ENCODE measurements at regions not wholly inside any gene's neighbourhood (a gene's known extent, or its start where the extent isn't known, plus 50 kb on each side); places are given as distances from the start of the nearest gene placed in this dataset.

DNA sequence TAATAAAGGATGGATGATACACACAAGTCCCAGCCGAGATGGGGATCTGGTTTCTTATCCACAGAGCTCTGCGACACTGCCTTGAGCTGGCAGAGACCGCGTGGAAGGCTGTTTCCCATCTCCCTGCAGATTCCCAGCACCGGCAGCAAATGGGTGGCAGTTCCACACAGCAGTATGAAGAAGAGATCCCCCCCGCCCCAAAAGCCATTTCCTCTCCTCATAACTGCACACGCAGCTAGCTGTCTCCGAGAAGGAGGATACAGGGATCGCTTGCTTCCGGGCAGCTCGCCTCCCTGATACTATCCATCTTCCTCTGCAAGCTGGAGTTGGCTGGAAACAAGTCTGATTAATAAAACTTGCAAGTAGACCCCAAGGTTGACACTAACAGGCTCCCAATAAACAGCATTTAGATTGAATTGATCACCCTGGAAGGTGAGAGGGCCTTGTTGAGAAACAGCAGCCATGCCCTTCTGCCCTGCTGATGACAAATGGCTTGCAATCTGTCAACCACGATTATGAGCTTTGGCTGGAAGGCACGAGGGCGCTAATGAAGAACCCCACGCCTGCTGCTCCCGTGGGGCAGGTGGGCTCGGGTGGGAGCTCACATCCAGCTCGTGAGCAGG is 642.3 kb downstream of the AJAP1 start:
- H3K9me3 ChIP-seq (ENCODE audit: low read depth, low read length): no peaks in the 10 kb centered on the region
- H3K27ac ChIP-seq (ENCODE audit: low read depth, low read length): no peak overlapping the region
- H3K4me1 ChIP-seq (ENCODE audit: insufficient read depth, low read length): no peaks in the 10 kb centered on the region
- no peak overlapping the region for H2AFZ ChIP-seq (ENCODE audit: low read length)
- H3K27me3 ChIP-seq (ENCODE audit: insufficient read depth, low read length): no peaks in the 10 kb centered on the region
- H4K20me1 ChIP-seq (ENCODE audit: insufficient read depth, low read length): no peaks in the 10 kb centered on the region
- no peaks in the 10 kb centered on the region for H3K79me2 ChIP-seq (ENCODE audit: insufficient read depth, low read length)
- TF ChIP-seq, protein P1, sequence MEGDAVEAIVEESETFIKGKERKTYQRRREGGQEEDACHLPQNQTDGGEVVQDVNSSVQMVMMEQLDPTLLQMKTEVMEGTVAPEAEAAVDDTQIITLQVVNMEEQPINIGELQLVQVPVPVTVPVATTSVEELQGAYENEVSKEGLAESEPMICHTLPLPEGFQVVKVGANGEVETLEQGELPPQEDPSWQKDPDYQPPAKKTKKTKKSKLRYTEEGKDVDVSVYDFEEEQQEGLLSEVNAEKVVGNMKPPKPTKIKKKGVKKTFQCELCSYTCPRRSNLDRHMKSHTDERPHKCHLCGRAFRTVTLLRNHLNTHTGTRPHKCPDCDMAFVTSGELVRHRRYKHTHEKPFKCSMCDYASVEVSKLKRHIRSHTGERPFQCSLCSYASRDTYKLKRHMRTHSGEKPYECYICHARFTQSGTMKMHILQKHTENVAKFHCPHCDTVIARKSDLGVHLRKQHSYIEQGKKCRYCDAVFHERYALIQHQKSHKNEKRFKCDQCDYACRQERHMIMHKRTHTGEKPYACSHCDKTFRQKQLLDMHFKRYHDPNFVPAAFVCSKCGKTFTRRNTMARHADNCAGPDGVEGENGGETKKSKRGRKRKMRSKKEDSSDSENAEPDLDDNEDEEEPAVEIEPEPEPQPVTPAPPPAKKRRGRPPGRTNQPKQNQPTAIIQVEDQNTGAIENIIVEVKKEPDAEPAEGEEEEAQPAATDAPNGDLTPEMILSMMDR (IDR thresholded peaks at IDR 0.05; ENCODE audit: extremely low read depth, low read depth, low read length): no peak
- H3K36me3 ChIP-seq (ENCODE audit: insufficient read depth, low read length): no peaks in the 10 kb centered on the region
- no peak overlapping the region for H3K4me2 ChIP-seq (ENCODE audit: insufficient read depth, low read length)
- no peak for DNase-seq (ENCODE audit: insufficient read length, low spot score, missing footprints)
- no peak overlapping the region for H3K4me3 ChIP-seq (ENCODE audit: insufficient read depth, low read length)

DNA sequence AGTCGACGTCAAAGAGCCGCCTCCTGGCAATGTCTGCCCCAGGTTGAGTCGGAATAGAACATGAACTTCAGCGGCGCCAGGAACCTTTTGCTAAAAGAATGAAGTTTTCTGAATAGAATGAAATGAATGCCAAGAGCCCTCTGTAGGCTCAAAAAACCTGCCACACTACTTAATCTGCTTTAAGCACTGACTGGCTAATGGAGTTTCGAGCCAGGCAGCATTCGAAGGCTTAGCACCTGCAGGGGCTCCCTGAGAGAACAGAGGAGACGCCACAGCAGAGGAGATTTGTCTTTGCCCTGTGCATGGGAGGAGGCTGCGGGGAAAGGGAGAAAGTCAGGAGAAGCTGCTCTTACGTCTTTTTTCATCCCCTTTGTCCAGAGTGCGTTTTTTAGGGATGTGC is 641.7 kb downstream of the AJAP1 start:
- Histone ChIP-seq H3K79me2 (ENCODE audit: insufficient read depth, low read length) (no peaks in the 10 kb centered on the region), H4K20me1 (ENCODE audit: insufficient read depth, low read length) (no peaks in the 10 kb centered on the region), H3K36me3 (ENCODE audit: insufficient read depth, low read length) (no peaks in the 10 kb centered on the region), H3K27me3 (ENCODE audit: insufficient read depth, low read length) (no peaks in the 10 kb centered on the region), H3K4me3 (ENCODE audit: insufficient read depth, low read length) (no peak overlapping the region), H3K4me2 (ENCODE audit: insufficient read depth, low read length) (no peak overlapping the region), H3K27ac (ENCODE audit: low read depth, low read length) (no peak overlapping the region), H2AFZ (ENCODE audit: low read length) (no peak overlapping the region), H3K4me1 (ENCODE audit: insufficient read depth, low read length) (no peaks in the 10 kb centered on the region), H3K9me3 (ENCODE audit: low read depth, low read length) (no peaks in the 10 kb centered on the region)
- TF ChIP-seq, protein P1 (IDR thresholded peaks at IDR 0.05; ENCODE audit: extremely low read depth, low read depth, low read length): no peak
- DNase-seq (ENCODE audit: insufficient read length, low spot score, missing footprints): no peak

DNA sequence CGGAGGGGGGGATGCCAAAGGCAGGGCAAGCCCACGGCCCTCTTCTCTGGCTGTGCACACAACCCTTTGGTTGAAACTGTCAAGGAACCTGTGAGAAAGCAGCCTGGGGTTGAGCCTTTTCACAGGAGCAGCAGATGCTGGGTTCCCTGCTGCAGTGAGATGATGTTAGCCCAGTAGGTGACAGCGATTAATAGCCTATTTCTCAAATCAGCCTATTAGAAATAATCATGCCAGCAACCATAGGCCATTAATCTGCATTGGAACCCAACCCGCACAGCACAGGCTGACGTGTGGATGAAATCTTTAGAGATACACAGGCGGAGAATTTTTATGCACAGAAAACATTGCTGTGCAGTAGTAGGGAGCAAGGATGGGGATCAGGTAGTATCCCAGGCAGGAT is 637.5 kb downstream of the AJAP1 start:
- Histone ChIP-seq H3K36me3 (ENCODE audit: insufficient read depth, low read length) (no peaks in the 10 kb centered on the region), H3K4me3 (ENCODE audit: insufficient read depth, low read length) (no peak overlapping the region), H4K20me1 (ENCODE audit: insufficient read depth, low read length) (no peaks in the 10 kb centered on the region), H3K27me3 (ENCODE audit: insufficient read depth, low read length) (no peaks in the 10 kb centered on the region), H3K4me2 (ENCODE audit: insufficient read depth, low read length) (no peak overlapping the region), H2AFZ (ENCODE audit: low read length) (no peak overlapping the region), H3K79me2 (ENCODE audit: insufficient read depth, low read length) (no peaks in the 10 kb centered on the region), H3K4me1 (ENCODE audit: insufficient read depth, low read length) (no peaks in the 10 kb centered on the region), H3K27ac (ENCODE audit: low read depth, low read length) (no peak overlapping the region), H3K9me3 (ENCODE audit: low read depth, low read length) (no peaks in the 10 kb centered on the region)
- no peak for DNase-seq (ENCODE audit: insufficient read length, low spot score, missing footprints)
- TF ChIP-seq, protein P1 (IDR thresholded peaks at IDR 0.05; ENCODE audit: extremely low read depth, low read depth, low read length): no peak

DNA sequence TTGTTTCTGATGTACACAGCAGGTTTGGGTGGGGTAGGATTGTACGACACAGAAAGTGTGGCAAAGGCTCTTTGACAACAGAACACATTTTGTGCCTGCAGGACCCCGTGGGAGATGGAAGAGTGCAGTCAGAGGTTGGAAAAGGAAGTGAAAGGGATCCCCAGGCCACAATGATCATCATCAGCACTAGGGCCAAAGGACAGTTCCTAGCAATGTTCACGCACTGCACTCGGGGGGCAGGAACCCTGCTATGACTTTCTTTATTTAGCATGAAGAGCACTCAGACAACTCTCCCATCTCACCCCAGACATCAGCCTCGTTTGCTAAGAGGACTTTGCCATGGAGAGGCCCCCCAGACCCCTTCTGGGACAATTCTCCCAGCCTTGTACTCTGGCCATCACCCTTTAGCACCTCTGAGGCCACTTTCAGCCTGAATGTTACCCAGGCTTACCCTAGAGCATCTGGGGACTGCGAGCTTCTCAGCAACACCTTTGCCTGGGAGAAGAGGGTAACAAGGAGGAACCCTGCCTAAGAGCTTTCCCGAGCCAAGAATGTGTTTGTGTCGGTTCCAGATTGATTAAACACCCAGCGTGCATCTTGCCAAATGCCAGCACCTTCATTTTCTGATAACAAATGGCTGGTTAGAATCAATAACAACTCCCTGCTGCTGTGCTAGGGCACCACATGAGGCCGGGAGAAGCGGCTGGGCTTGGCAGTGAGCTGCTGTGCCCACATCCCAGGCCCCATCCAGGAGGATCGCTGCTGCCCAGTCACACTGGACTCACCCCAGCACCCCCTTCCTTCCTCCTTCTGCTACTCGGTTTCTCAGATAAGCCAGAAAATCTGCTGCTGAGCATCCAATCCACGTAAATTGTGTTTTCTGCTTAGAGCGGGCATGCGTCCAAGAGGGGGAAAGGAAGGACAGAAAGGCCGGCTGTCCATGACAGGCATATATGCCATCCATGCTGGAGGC is 633.1 kb downstream of the AJAP1 start:
- Histone ChIP-seq H3K79me2 (ENCODE audit: insufficient read depth, low read length) (no peaks in the 10 kb centered on the region), H3K36me3 (ENCODE audit: insufficient read depth, low read length) (no peaks in the 10 kb centered on the region), H3K4me2 (ENCODE audit: insufficient read depth, low read length) (no peak overlapping the region), H3K27me3 (ENCODE audit: insufficient read depth, low read length) (no peaks in the 10 kb centered on the region), H3K4me1 (ENCODE audit: insufficient read depth, low read length) (no peaks in the 10 kb centered on the region), H3K4me3 (ENCODE audit: insufficient read depth, low read length) (no peak overlapping the region), H4K20me1 (ENCODE audit: insufficient read depth, low read length) (no peaks in the 10 kb centered on the region), H2AFZ (ENCODE audit: low read length) (no peak overlapping the region), H3K9me3 (ENCODE audit: low read depth, low read length) (peaks cover 4% of the 10 kb centered on the region), H3K27ac (ENCODE audit: low read depth, low read length) (no peak overlapping the region)
- no peak for DNase-seq (ENCODE audit: insufficient read length, low spot score, missing footprints)
- TF ChIP-seq, protein P1 (IDR thresholded peaks at IDR 0.05; ENCODE audit: extremely low read depth, low read depth, low read length): no peak
